HG03432 (cell line): ENCODE measurements at regions not wholly inside any gene's neighbourhood (a gene's known extent, or its start where the extent isn't known, plus 50 kb on each side); places are given as distances from the start of the nearest gene placed in this dataset.
"Not testable (repeated sequence)": the region's sequence is repeated elsewhere in the genome, so short reads cannot be mapped to it uniquely, and the experiment has no call there.

Experiments used
- ATAC-seq: cut with Tn5 transposase; IDR thresholded peaks from one replicate; pipeline ENCODE4 v1.9.1; 2021; ENCODE audit warnings: mild to moderate bottlenecking, moderate library complexity; ENCODE audit not compliant: unreplicated experiment

GRCh38 chr1:90826024-90826423, 108.9 kb upstream of the BARHL2 start:
- no peak for ATAC-seq

GRCh38 chr1:90824551-90824950, 107.4 kb upstream of the BARHL2 start:
- no peak for ATAC-seq

GRCh38 chr1:90823686-90824085, 106.6 kb upstream of the BARHL2 start:
- ATAC-seq = no peak

GRCh38 chr1:90821788-90822359, 104.8 kb upstream of the BARHL2 start:
- no peak for ATAC-seq

GRCh38 chr1:90821152-90821787, 104.2 kb upstream of the BARHL2 start:
- ATAC-seq = no peak

GRCh38 chr1:90820745-90821144, 103.6 kb upstream of the BARHL2 start:
- no peak for ATAC-seq

GRCh38 chr1:90817399-90817798, 100.3 kb upstream of the BARHL2 start:
- no peak for ATAC-seq

- not testable (repeated sequence) for ATAC-seq
These were observed 95.1 kb upstream of the BARHL2 start for GRCh38 chr1:90812237-90812636.

- ATAC-seq = not testable (repeated sequence)
These were observed 94.4 kb upstream of the BARHL2 start for GRCh38 chr1:90811444-90811950.

GRCh38 chr1:90810681-90811080, 93.6 kb upstream of the BARHL2 start:
- ATAC-seq = no peak

GRCh38 chr1:90809996-90810395, 92.9 kb upstream of the BARHL2 start:
- ATAC-seq = no peak

GRCh38 chr1:90809093-90809492, 92.0 kb upstream of the BARHL2 start:
- ATAC-seq = no peak

- ATAC-seq = no peak
These were observed 90.2 kb upstream of the BARHL2 start for GRCh38 chr1:90807329-90807728.

- ATAC-seq = no peak
These were observed 85.5 kb upstream of the BARHL2 start for GRCh38 chr1:90802622-90803021.

- ATAC-seq = no peak
These were observed 83.1 kb upstream of the BARHL2 start for GRCh38 chr1:90800012-90800717.

GRCh38 chr1:90799326-90799725, 82.2 kb upstream of the BARHL2 start:
- no peak for ATAC-seq

GRCh38 chr1:90798883-90799282, 81.8 kb upstream of the BARHL2 start:
- ATAC-seq = no peak

- no peak for ATAC-seq
These were observed 81.2 kb upstream of the BARHL2 start for GRCh38 chr1:90798344-90798743.

- ATAC-seq = no peak
These were observed 78.3 kb upstream of the BARHL2 start for GRCh38 chr1:90795431-90795830.

- no peak for ATAC-seq
These were observed 69.6 kb upstream of the BARHL2 start for GRCh38 chr1:90786709-90787108.

- no peak for ATAC-seq
These were observed 67.2 kb upstream of the BARHL2 start for GRCh38 chr1:90784186-90784847.

GRCh38 chr1:90783181-90783580, 66.1 kb upstream of the BARHL2 start:
- ATAC-seq = no peak
